Ectodermal cell (in vitro differentiated cells): ENCODE measurements at regions not wholly inside any gene's neighbourhood (a gene's known extent, or its start where the extent isn't known, plus 50 kb on each side); places are given as distances from the start of the nearest gene placed in this dataset.

Experiments used
- H3K27ac ChIP-seq: 2 replicates; pipeline ENCODE4 v1.7.0; 2013; ENCODE audit warnings: mild to moderate bottlenecking, low read depth, low read length; ENCODE audit not compliant: insufficient read depth, poor library complexity, severe bottlenecking
- H3K27me3 ChIP-seq: 2 replicates; pipeline ENCODE4 v1.7.0; 2013; ENCODE audit warnings: mild to moderate bottlenecking, low read length; ENCODE audit not compliant: insufficient read depth, control insufficient read depth, poor library complexity, severe bottlenecking
- H3K36me3 ChIP-seq: one replicate; pipeline ENCODE4 v1.7.0; 2013; ENCODE audit warnings: low read length; ENCODE audit not compliant: control insufficient read depth, insufficient read depth
- H3K4me1 ChIP-seq: one replicate; pipeline ENCODE4 v1.7.0; 2013; ENCODE audit warnings: low read length; ENCODE audit not compliant: control insufficient read depth, insufficient read depth
- H3K4me3 ChIP-seq: 2 replicates; pipeline ENCODE4 v1.7.0; 2013; ENCODE audit warnings: low read depth, low read length, control low read depth; ENCODE audit not compliant: insufficient read depth
- H3K9me3 ChIP-seq: 2 replicates; pipeline ENCODE4 v1.7.0; 2013; ENCODE audit warnings: mild to moderate bottlenecking, low read length, moderate library complexity; ENCODE audit not compliant: control insufficient read depth
- WGBS, 2 experiments: methylation state at CpG; one replicate each; pipeline ENCODE4 v1.1.7; 2013; ENCODE audit warnings: missing lambda C conversion rate in 2 of 2; 5-methylcytosine and 5-hydroxymethylcytosine counted together

- no peak overlapping the region for H3K27ac ChIP-seq
- H3K27me3 ChIP-seq, result no peaks in the 10 kb centered on the region
- H3K9me3 ChIP-seq, result no peaks in the 10 kb centered on the region
- H3K4me1 ChIP-seq, result no peaks in the 10 kb centered on the region
- H3K36me3 ChIP-seq, result no peaks in the 10 kb centered on the region
- no peak overlapping the region for H3K4me3 ChIP-seq
Measured at GRCh38 chr16:64364894-64365293, 757.0 kb downstream of the CDH11 start.

- Histone ChIP-seq H3K4me1 (no peaks in the 10 kb centered on the region), H3K27ac (no peak overlapping the region), H3K4me3 (no peak overlapping the region), H3K9me3 (no peaks in the 10 kb centered on the region), H3K27me3 (no peaks in the 10 kb centered on the region), H3K36me3 (no peaks in the 10 kb centered on the region)
- WGBS, 2 experiments, result 100% methylated on average over 1 of the region's 1 CpG; no CpG with 5 or more reads in 1 of the 2 experiments
Measured at GRCh38 chr16:64364416-64364815, 757.4 kb downstream of the CDH11 start.

- WGBS, 2 experiments, result 79 to 92% methylated on average over 1 to 2 of the region's 2 CpGs
- Histone ChIP-seq H3K27me3 (no peaks in the 10 kb centered on the region), H3K4me1 (no peaks in the 10 kb centered on the region), H3K4me3 (no peak overlapping the region), H3K27ac (no peak overlapping the region), H3K9me3 (no peaks in the 10 kb centered on the region), H3K36me3 (no peaks in the 10 kb centered on the region)
Measured at GRCh38 chr16:64364016-64364415, 757.8 kb downstream of the CDH11 start.

- H3K4me3 ChIP-seq, result no peak overlapping the region
- no peaks in the 10 kb centered on the region for H3K27me3 ChIP-seq
- H3K4me1 ChIP-seq, result no peaks in the 10 kb centered on the region
- 93 to 96% methylated on average over 2 of the region's 2 CpGs for WGBS, 2 experiments
- no peak overlapping the region for H3K27ac ChIP-seq
- no peaks in the 10 kb centered on the region for H3K9me3 ChIP-seq
- no peaks in the 10 kb centered on the region for H3K36me3 ChIP-seq
Measured at GRCh38 chr16:64363039-64363438, 758.8 kb downstream of the CDH11 start.

GRCh38 chr16:64362193-64362592 lies 759.7 kb downstream of the CDH11 start:
- Histone ChIP-seq H3K27me3 (no peaks in the 10 kb centered on the region), H3K27ac (no peak overlapping the region), H3K4me3 (no peak overlapping the region), H3K9me3 (no peaks in the 10 kb centered on the region), H3K4me1 (no peaks in the 10 kb centered on the region), H3K36me3 (no peaks in the 10 kb centered on the region)
- 86 to 92% methylated on average over 2 of the region's 2 CpGs for WGBS, 2 experiments

- no peak overlapping the region for H3K27ac ChIP-seq
- no peaks in the 10 kb centered on the region for H3K4me1 ChIP-seq
- H3K9me3 ChIP-seq, result no peaks in the 10 kb centered on the region
- H3K36me3 ChIP-seq, result no peaks in the 10 kb centered on the region
- no peak overlapping the region for H3K4me3 ChIP-seq
- 80 to 91% methylated on average over 2 of the region's 2 CpGs for WGBS, 2 experiments
- H3K27me3 ChIP-seq, result no peaks in the 10 kb centered on the region
Measured at GRCh38 chr16:64361753-64362152, 760.1 kb downstream of the CDH11 start.

- H3K4me3 ChIP-seq, result no peak overlapping the region
- H3K27ac ChIP-seq, result no peak overlapping the region
- no peaks in the 10 kb centered on the region for H3K36me3 ChIP-seq
- H3K9me3 ChIP-seq, result no peaks in the 10 kb centered on the region
- H3K27me3 ChIP-seq, result no peaks in the 10 kb centered on the region
- H3K4me1 ChIP-seq, result no peaks in the 10 kb centered on the region
- 90 to 98% methylated on average over 1 of the region's 1 CpG for WGBS, 2 experiments
Measured at GRCh38 chr16:64358291-64358690, 763.6 kb downstream of the CDH11 start.

- no peaks in the 10 kb centered on the region for H3K9me3 ChIP-seq
- H3K4me1 ChIP-seq, result no peaks in the 10 kb centered on the region
- no peak overlapping the region for H3K27ac ChIP-seq
- 92 to 100% methylated on average over 1 of the region's 1 CpG for WGBS, 2 experiments
- no peaks in the 10 kb centered on the region for H3K36me3 ChIP-seq
- H3K27me3 ChIP-seq, result no peaks in the 10 kb centered on the region
- H3K4me3 ChIP-seq, result no peak overlapping the region
Measured at GRCh38 chr16:64356267-64356666, 765.6 kb downstream of the CDH11 start.

GRCh38 chr16:64352246-64352645 lies 769.6 kb downstream of the CDH11 start:
- H3K27ac ChIP-seq, result no peak overlapping the region

GRCh38 chr16:64351121-64351520 lies 770.7 kb downstream of the CDH11 start:
- Histone ChIP-seq H3K27me3 (no peaks in the 10 kb centered on the region), H3K4me1 (no peaks in the 10 kb centered on the region), H3K27ac (no peak overlapping the region), H3K4me3 (no peak overlapping the region), H3K36me3 (no peaks in the 10 kb centered on the region), H3K9me3 (no peaks in the 10 kb centered on the region)
- WGBS, 2 experiments, result 89 to 91% methylated on average over 1 of the region's 1 CpG

More at GRCh38 chr16:64352246-64352645, 769.6 kb downstream of the CDH11 start:
- no peaks in the 10 kb centered on the region for H3K36me3 ChIP-seq
- H3K4me1 ChIP-seq, result no peaks in the 10 kb centered on the region
- H3K27me3 ChIP-seq, result no peaks in the 10 kb centered on the region
- H3K9me3 ChIP-seq, result no peaks in the 10 kb centered on the region
- no peak overlapping the region for H3K4me3 ChIP-seq
- whole genome bisulfite sequencing, 2 experiments, result 100% methylated on average over 1 of the region's 1 CpG

GRCh38 chr16:64346080-64346479 lies 775.8 kb downstream of the CDH11 start:
- 94 to 95% methylated on average over 4 of the region's 4 CpGs for WGBS, 2 experiments
- Histone ChIP-seq H3K4me1 (no peaks in the 10 kb centered on the region), H3K36me3 (no peaks in the 10 kb centered on the region)

More at GRCh38 chr16:64346080-64346479, 775.8 kb downstream of the CDH11 start:
- H3K27ac ChIP-seq, result no peak overlapping the region
- H3K9me3 ChIP-seq, result no peaks in the 10 kb centered on the region
- H3K27me3 ChIP-seq, result no peaks in the 10 kb centered on the region
- H3K4me3 ChIP-seq, result no peak overlapping the region
